ENCODE measurements at regions not wholly inside any gene's neighbourhood (a gene's known extent, or its start where the extent isn't known, plus 50 kb on each side); places are given as distances from the start of the nearest gene placed in this dataset.

GRCh38 chr4:67048530-67048929 is 496.8 kb downstream of the CENPC start:
- TF ChIP-seq CTCF (conservative IDR thresholded peaks at IDR 0.05; ENCODE audit: low read length) = no peak
- TF ChIP-seq EZH2phosphoT487 (IDR thresholded peaks at IDR 0.05; ENCODE audit: borderline replicate concordance) = no peak
